Keratinocyte (primary cell): ENCODE measurements at regions not wholly inside any gene's neighbourhood (a gene's known extent, or its start where the extent isn't known, plus 50 kb on each side); places are given as distances from the start of the nearest gene placed in this dataset.
"Not testable (repeated sequence)": the region's sequence is repeated elsewhere in the genome, so short reads cannot be mapped to it uniquely, and the experiment has no call there.

ENCODE experiments used
- EZH2 ChIP-seq: IDR thresholded peaks from one replicate; pipeline ENCODE4 v1.6.1; 2012; ENCODE audit warnings: inconsistent platforms, mild to moderate bottlenecking, low read length, moderate library complexity
- TF ChIP-seq, protein P1 (sequence below), 3 experiments: IDR thresholded peaks in 1 of 3; conservative IDR thresholded peaks in 1 of 3; optimal IDR thresholded peaks in 1 of 3; 2 replicates in 2 of 3; 3 replicates in 1 of 3; pipeline versions ENCODE3 to v1.5.1; 2011; ENCODE audit warnings: low read length in 3 of 3, mild to moderate bottlenecking in 3 of 3, moderate library complexity in 2 of 3, control low read depth in 1 of 3, inconsistent platforms in 1 of 3; ENCODE audit not compliant: insufficient read depth in 2 of 3; ENCODE audit errors: extremely low read depth in 1 of 3

DNA sequence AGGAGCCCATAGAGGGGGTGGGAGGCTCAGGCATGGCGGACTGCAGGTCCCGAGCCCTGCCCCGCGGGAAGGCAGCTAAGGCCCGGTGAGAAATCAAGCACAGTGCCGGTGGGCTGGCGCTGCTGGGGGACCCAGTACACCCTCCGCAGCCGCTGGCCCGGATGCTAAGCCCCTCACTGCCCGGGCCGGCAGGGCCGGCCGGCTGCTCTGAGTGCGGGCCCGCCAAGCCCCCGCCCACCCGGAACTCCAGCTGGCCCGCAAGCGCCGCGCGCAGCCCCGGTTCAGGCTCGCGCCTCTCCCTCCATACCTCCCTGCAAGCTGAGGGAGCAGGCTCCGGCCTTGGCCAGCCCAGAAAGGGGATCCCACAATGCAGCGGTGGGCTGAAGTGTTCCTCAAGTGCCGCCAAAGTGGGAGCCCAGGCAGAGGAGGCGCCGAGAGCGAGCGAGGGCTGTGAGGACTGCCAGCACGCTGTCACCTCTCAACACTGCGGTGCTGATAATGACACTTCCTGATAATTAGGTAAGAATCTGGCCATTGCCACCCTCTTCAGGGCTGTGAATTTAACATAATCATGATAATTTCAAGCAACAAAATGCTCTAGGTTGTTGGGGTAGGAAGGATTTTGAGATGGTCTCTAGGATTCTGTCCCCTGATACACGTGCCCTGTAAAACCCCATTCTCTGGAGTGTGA lies 74.7 kb upstream of the TBL1XR1 start:
- TF ChIP-seq, protein P1, sequence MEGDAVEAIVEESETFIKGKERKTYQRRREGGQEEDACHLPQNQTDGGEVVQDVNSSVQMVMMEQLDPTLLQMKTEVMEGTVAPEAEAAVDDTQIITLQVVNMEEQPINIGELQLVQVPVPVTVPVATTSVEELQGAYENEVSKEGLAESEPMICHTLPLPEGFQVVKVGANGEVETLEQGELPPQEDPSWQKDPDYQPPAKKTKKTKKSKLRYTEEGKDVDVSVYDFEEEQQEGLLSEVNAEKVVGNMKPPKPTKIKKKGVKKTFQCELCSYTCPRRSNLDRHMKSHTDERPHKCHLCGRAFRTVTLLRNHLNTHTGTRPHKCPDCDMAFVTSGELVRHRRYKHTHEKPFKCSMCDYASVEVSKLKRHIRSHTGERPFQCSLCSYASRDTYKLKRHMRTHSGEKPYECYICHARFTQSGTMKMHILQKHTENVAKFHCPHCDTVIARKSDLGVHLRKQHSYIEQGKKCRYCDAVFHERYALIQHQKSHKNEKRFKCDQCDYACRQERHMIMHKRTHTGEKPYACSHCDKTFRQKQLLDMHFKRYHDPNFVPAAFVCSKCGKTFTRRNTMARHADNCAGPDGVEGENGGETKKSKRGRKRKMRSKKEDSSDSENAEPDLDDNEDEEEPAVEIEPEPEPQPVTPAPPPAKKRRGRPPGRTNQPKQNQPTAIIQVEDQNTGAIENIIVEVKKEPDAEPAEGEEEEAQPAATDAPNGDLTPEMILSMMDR (optimal IDR thresholded peaks at IDR 0.05 in 1 of 3, IDR thresholded peaks at IDR 0.05 in 1 of 3, conservative IDR thresholded peaks at IDR 0.05 in 1 of 3; ENCODE audit: extremely low read depth in 1 of 3, insufficient read depth in 2 of 3, low read length in 3 of 3) = not testable (repeated sequence)
- TF ChIP-seq EZH2 = not testable (repeated sequence)
